K562 (cell line): ENCODE measurements at regions not wholly inside any gene's neighbourhood (a gene's known extent, or its start where the extent isn't known, plus 50 kb on each side); places are given as distances from the start of the nearest gene placed in this dataset.

Source experiments
- ATAC-seq: fragments of 200-7000 bp; cut with Tn5 transposase; 3 replicates; pipeline ENCODE4 v1.9.1; 2020; ENCODE audit warnings: moderate library complexity
- BruUV-seq: library from RNA; stranded (reverse); fragments of 400-500 nt; replicated peaks from 2 replicates; lab custom pipeline; 2021; lab: Mats Ljungman, UMichigan
- CTCF ChIA-PET: fragments of 300-600 bp; formaldehyde crosslinking; extraction: SDS; loops from one replicate; lab custom pipeline; 2021; ENCODE audit warnings: low intra/inter-chr PET ratio; lab: Yijun Ruan, JAX
- POLR2A ChIA-PET: fragments of 300-600, 350-650 bp; sonication (Branson Sonifier 250); formaldehyde crosslinking; extraction: SDS; loops from one replicate; lab custom pipeline; 2021; ENCODE audit warnings: antibody characterized with exemption, inconsistent platforms; lab: Yijun Ruan, JAX
- DNase-seq, 4 experiments: peaks; one replicate each; pipeline versions ENCODE4 v3.0.0 to v3.0.0-alpha.2; 2011 to 2018; ENCODE audit warnings: low spot score in 3 of 4, mixed read lengths in 3 of 4; ENCODE audit errors: extremely low read depth in 1 of 4
- FAIRE-seq: peaks from 2 replicates; lab custom pipeline; 2011; peaks lifted over from hg19 to GRCh38; lab: Jason Lieb, UNC
- H2AFZ ChIP-seq: 2 replicates; pipeline ENCODE4 v1.6.0; 2011; ENCODE audit warnings: low read depth, low read length, control low read depth, inconsistent platforms
- H3K27ac ChIP-seq: fragments of 200-600 bp; 3 replicates; pipeline ENCODE4 v1.8.0; 2011; ENCODE audit warnings: low read depth, mild to moderate bottlenecking, control low read depth, inconsistent platforms, low read length, moderate library complexity, mixed read lengths; ENCODE audit errors: extremely low read depth
- H3K27me3 ChIP-seq, 2 experiments: fragments of 300-600 bp in 1 of 2; 2 replicates in 1 of 2; 3 replicates in 1 of 2; pipeline versions ENCODE4 v1.6.0 to v1.8.0; 2011; ENCODE audit warnings: inconsistent platforms in 2 of 2, low read length in 2 of 2, mild to moderate bottlenecking in 1 of 2, mixed read lengths in 1 of 2, moderate library complexity in 1 of 2; ENCODE audit not compliant: control insufficient read depth in 2 of 2, insufficient read depth in 2 of 2
- H3K36me3 ChIP-seq: fragments of 300-600 bp; 3 replicates; pipeline ENCODE4 v1.8.0; 2011; ENCODE audit warnings: mild to moderate bottlenecking, low read length, inconsistent platforms; ENCODE audit not compliant: control insufficient read depth, insufficient read depth
- H3K4me1 ChIP-seq, 2 experiments: fragments of 200-600 bp in 1 of 2; replicated peaks in 1 of 2; 2 replicates in 1 of 2; 3 replicates in 1 of 2; pipeline versions ENCODE4 v1.5.1 to v1.8.0; 2011; ENCODE audit warnings: inconsistent platforms in 2 of 2, low read length in 2 of 2, mild to moderate bottlenecking in 1 of 2, mixed read lengths in 1 of 2, moderate library complexity in 1 of 2; ENCODE audit not compliant: control insufficient read depth in 2 of 2, insufficient read depth in 2 of 2
- H3K4me2 ChIP-seq: 2 replicates; pipeline ENCODE4 v1.6.1; 2011; ENCODE audit warnings: low read length, control low read depth, inconsistent platforms, mixed read lengths; ENCODE audit not compliant: insufficient read depth
- H3K4me3 ChIP-seq: fragments of 200-600 bp; sonication (generic), shearing (Covaris generic); 2 replicates; pipeline ENCODE4 v1.5.1; 2016; ENCODE audit warnings: control low read depth, inconsistent platforms
- H3K79me2 ChIP-seq: fragments of 200-600 bp; 3 replicates; pipeline ENCODE4 v1.8.0; 2011; ENCODE audit warnings: low read length, inconsistent platforms; ENCODE audit not compliant: control insufficient read depth, insufficient read depth
- H3K9ac ChIP-seq, 2 experiments: 2 replicates each; pipeline versions ENCODE4 v1.6.0 to v1.6.1; 2011; ENCODE audit warnings: low read depth in 2 of 2, low read length in 2 of 2, control low read depth in 1 of 2, inconsistent platforms in 1 of 2, mild to moderate bottlenecking in 1 of 2, mixed read lengths in 1 of 2; ENCODE audit not compliant: insufficient read depth in 1 of 2
- H3K9me1 ChIP-seq: one replicate; pipeline ENCODE4 v1.6.0; 2011; ENCODE audit warnings: inconsistent platforms, mild to moderate bottlenecking, low read length, moderate library complexity; ENCODE audit not compliant: control insufficient read depth, insufficient read depth
- H3K9me3 ChIP-seq: replicated peaks from 2 replicates; pipeline ENCODE4 v1.5.1; 2011; ENCODE audit warnings: low read depth, low read length, inconsistent platforms; ENCODE audit not compliant: control insufficient read depth, insufficient read depth
- H4K20me1 ChIP-seq: replicated peaks from 2 replicates; pipeline ENCODE4 v1.6.1; 2011; ENCODE audit warnings: low read length, inconsistent platforms, mixed read lengths; ENCODE audit not compliant: control insufficient read depth, insufficient read depth
- ARID3B ChIP-seq: fragments of 250-450 bp; sonication (Bioruptor Pico); IDR thresholded peaks from 2 replicates; pipeline ENCODE4 v1.4.0; 2020; ENCODE audit warnings: borderline replicate concordance
- BRD9 ChIP-seq: fragments of 450-650 bp; IDR thresholded peaks from 2 replicates; pipeline ENCODE4 v1.6.1; 2018; ENCODE audit warnings: low read depth; ENCODE audit not compliant: partially characterized antibody
- CBX1 ChIP-seq: sonication (generic); IDR thresholded peaks from 2 replicates; pipeline ENCODE4 v1.6.1; 2016; ENCODE audit warnings: antibody characterized with exemption, low read depth, mild to moderate bottlenecking
- CBX2 ChIP-seq: fragments of 200-600 bp; sonication (generic); IDR thresholded peaks from one replicate; pipeline ENCODE4 v1.6.1; 2012; ENCODE audit warnings: mild to moderate bottlenecking, low read length, inconsistent platforms; ENCODE audit not compliant: insufficient read depth, poor library complexity, severe bottlenecking
- CHD2 ChIP-seq: IDR thresholded peaks from 2 replicates; pipeline ENCODE4 v1.6.1; 2011; ENCODE audit warnings: low read depth, low read length
- DLX4 ChIP-seq: fragments of 250-450 bp; sonication (Bioruptor Pico); IDR thresholded peaks from 2 replicates; pipeline ENCODE4 v1.6.1; 2021; ENCODE audit warnings: mild to moderate bottlenecking
- HOMEZ ChIP-seq: fragments of 250-450 bp; sonication (Bioruptor Pico); IDR thresholded peaks from 2 replicates; pipeline ENCODE4 v1.4.0; 2020; ENCODE audit warnings: mild to moderate bottlenecking, moderate library complexity
- NFRKB ChIP-seq: fragments of 450-650 bp; IDR thresholded peaks from 2 replicates; pipeline ENCODE4 v1.6.1; 2016; ENCODE audit warnings: low read depth
- PTTG1 ChIP-seq: fragments of 450-650 bp; IDR thresholded peaks from 2 replicates; pipeline ENCODE4 v1.6.1; 2016; ENCODE audit warnings: low read depth, mild to moderate bottlenecking, missing genetic modification characterization, missing compliant biosample characterization
- RBBP5 ChIP-seq: fragments of 200-600 bp; sonication (generic); IDR thresholded peaks from 2 replicates; pipeline ENCODE4 v1.6.1; 2012; ENCODE audit warnings: borderline replicate concordance, mild to moderate bottlenecking, low read length, control low read depth, inconsistent platforms; ENCODE audit not compliant: insufficient read depth, poor library complexity, severe bottlenecking
- STAT5B ChIP-seq: fragments of 250-450 bp; sonication (Bioruptor Pico); IDR thresholded peaks from 2 replicates; pipeline ENCODE4 v1.8.0; 2021; ENCODE audit warnings: mild to moderate bottlenecking, inconsistent platforms
- THAP12 ChIP-seq: fragments of 250-450 bp; sonication (Bioruptor Pico); IDR thresholded peaks from 2 replicates; pipeline ENCODE4 v1.9.0; 2021; ENCODE audit warnings: mild to moderate bottlenecking, inconsistent platforms
- ZNF589 ChIP-seq: fragments of 200-800 bp; sonication (Bioruptor generic); IDR thresholded peaks from 2 replicates; pipeline ENCODE4 v1.6.1; 2016; ENCODE audit warnings: low read depth, missing genetic modification characterization, missing compliant biosample characterization
- WGBS: fragments of 100-300 bp; shearing (Covaris generic); methylation state at CpG from one replicate; pipeline ENCODE4 v1.1.6; 2016; ENCODE audit warnings: low coverage, mixed read lengths; ENCODE audit not compliant: insufficient coverage; ENCODE audit errors: missing lambda C conversion rate; 5-methylcytosine and 5-hydroxymethylcytosine counted together
- in situ Hi-C: fragments of 300-500 bp; cut with MboI; formaldehyde crosslinking; loops from 4 replicates; pipeline ENCODE4 v1.15.0; 2018; ENCODE audit warnings: inconsistent platforms, mixed read lengths
- intact Hi-C: fragments of 100-400 bp; cut with micrococcal nuclease; formaldehyde crosslinking; loops from 2 replicates; pipeline ENCODE4 v1.14.2; 2022

- no peak overlapping the region for H3K27ac ChIP-seq
- BruUV-seq = no TSS peak
- peaks cover 0 to 2% of the 10 kb centered on the region in 2 experiments; a peak in 1 of 5 replicates for H3K27me3 ChIP-seq
- H4K20me1 ChIP-seq = no peaks in the 10 kb centered on the region
- no peaks in the 10 kb centered on the region for H3K79me2 ChIP-seq
- H3K9ac ChIP-seq = no peak overlapping the region
- POLR2A ChIA-PET = interaction anchor here (0.8 kb wide), 1 partner anchor 54 kb away, joined by 3 read pairs; no protein-coding TSS in a partner anchor
- in situ Hi-C loops = no loop called here
- no peaks in the 10 kb centered on the region for H3K9me3 ChIP-seq
- WGBS = 0% methylated on average over 3 of the region's 3 CpGs
- H3K4me1 ChIP-seq = no peaks in the 10 kb centered on the region
- TF ChIP-seq ARID3B (CRISPR knock-in tag) = no peak
- no peak for TF ChIP-seq CHD2
- no peak for TF ChIP-seq CBX2
- no peak for TF ChIP-seq RBBP5
- TF ChIP-seq CBX1 = no peak
- no peak for TF ChIP-seq DLX4
- TF ChIP-seq ZNF589 (CRISPR knock-in tag) = no peak
- no peak for TF ChIP-seq NFRKB
- no peak for TF ChIP-seq BRD9
- no peak for TF ChIP-seq THAP12
- no peak for TF ChIP-seq STAT5B (CRISPR knock-in tag)
- no peak for TF ChIP-seq PTTG1 (tag)
- no peak for TF ChIP-seq HOMEZ (CRISPR knock-in tag)
- TF ChIP-seq, all 486 proteins: peak for 0
- H3K36me3 ChIP-seq = no peaks in the 10 kb centered on the region
- ATAC-seq (no peak), DNase-seq (no peak), FAIRE-seq (no peak)
- intact Hi-C loops = no loop called here
- no peak overlapping the region for H3K4me3 ChIP-seq
- no peak overlapping the region for H2AFZ ChIP-seq
- no peak overlapping the region for H3K4me2 ChIP-seq
- H3K9me1 ChIP-seq = no peaks in the 10 kb centered on the region
- CTCF ChIA-PET = interaction anchor here (0.7 kb wide), 1 partner anchor 266 kb away, joined by 3 read pairs; no protein-coding TSS in a partner anchor
Observed at GRCh38 chr5:10921160-10921559, 160.1 kb upstream of the DAP start.
